Hepatocyte (in vitro differentiated cells): ENCODE measurements at regions not wholly inside any gene's neighbourhood (a gene's known extent, or its start where the extent isn't known, plus 50 kb on each side); places are given as distances from the start of the nearest gene placed in this dataset.

Experiments
- EZH2 ChIP-seq: fragments of 200-600 bp; sonication (generic); IDR thresholded peaks from 2 replicates; pipeline ENCODE4 v1.6.1; 2016; ENCODE audit warnings: antibody characterized with exemption, mild to moderate bottlenecking, borderline replicate concordance
- TF ChIP-seq, protein P1 (sequence below): fragments of 200-600 bp; sonication (generic); IDR thresholded peaks from 2 replicates; pipeline ENCODE4 v1.5.1; 2016; ENCODE audit warnings: antibody characterized with exemption, mild to moderate bottlenecking; ENCODE audit not compliant: poor library complexity

DNA sequence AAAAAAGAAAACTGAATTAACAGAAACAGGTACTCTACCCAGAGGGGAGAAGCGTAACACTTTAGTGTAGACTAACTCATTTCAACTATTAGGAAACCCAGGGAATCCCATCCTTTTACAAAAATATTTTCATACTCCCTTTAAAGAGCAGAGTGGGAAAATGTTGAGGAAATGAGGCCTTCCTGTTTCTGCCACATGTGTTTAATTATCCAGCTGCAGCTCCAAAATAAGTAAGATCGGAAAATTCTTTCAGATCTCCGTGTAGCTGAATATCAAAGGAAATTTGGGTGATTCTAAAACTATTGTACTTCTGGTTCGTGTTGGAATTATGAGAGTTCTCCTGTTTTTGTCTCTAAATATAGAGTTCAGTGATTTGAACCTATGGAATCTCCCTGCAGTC is 58.0 kb upstream of the CAV2 start:
- TF ChIP-seq EZH2 = no peak
- TF ChIP-seq, protein P1, sequence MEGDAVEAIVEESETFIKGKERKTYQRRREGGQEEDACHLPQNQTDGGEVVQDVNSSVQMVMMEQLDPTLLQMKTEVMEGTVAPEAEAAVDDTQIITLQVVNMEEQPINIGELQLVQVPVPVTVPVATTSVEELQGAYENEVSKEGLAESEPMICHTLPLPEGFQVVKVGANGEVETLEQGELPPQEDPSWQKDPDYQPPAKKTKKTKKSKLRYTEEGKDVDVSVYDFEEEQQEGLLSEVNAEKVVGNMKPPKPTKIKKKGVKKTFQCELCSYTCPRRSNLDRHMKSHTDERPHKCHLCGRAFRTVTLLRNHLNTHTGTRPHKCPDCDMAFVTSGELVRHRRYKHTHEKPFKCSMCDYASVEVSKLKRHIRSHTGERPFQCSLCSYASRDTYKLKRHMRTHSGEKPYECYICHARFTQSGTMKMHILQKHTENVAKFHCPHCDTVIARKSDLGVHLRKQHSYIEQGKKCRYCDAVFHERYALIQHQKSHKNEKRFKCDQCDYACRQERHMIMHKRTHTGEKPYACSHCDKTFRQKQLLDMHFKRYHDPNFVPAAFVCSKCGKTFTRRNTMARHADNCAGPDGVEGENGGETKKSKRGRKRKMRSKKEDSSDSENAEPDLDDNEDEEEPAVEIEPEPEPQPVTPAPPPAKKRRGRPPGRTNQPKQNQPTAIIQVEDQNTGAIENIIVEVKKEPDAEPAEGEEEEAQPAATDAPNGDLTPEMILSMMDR = no peak
